HEK293 (cell line): ENCODE measurements at regions not wholly inside any gene's neighbourhood (a gene's known extent, or its start where the extent isn't known, plus 50 kb on each side); places are given as distances from the start of the nearest gene placed in this dataset.

Experiments
- CTCF ChIA-PET: fragments of 350-600 bp; formaldehyde crosslinking; extraction: SDS; loops from one replicate; lab custom pipeline; 2021; ENCODE audit warnings: antibody characterized with exemption; lab: Yijun Ruan, JAX
- POLR2A ChIA-PET: fragments of 300-600 bp; formaldehyde crosslinking; extraction: SDS; loops from one replicate; lab custom pipeline; 2020; ENCODE audit warnings: antibody characterized with exemption, inconsistent platforms; lab: Yijun Ruan, JAX
- H3K27ac ChIP-seq: fragments of 200-500 bp; sonication (Bioruptor generic); 2 replicates; pipeline ENCODE4 v1.5.1; 2014; ENCODE audit warnings: low read depth, low read length, control low read depth, inconsistent platforms; ENCODE audit errors: extremely low read depth
- H3K36me3 ChIP-seq, 2 experiments: fragments of 200-500 bp in 1 of 2; sonication (Bioruptor generic) in 1 of 2; 1 replicate in 1 of 2; 2 replicates in 1 of 2; pipeline ENCODE4 v1.5.1; 2014 to 2017; ENCODE audit warnings: inconsistent platforms in 2 of 2, low read length in 2 of 2; ENCODE audit not compliant: control insufficient read depth in 2 of 2, insufficient read depth in 1 of 2
- H3K4me1 ChIP-seq: fragments of 200-500 bp; sonication (Bioruptor generic); 2 replicates; pipeline ENCODE4 v1.5.1; 2014; ENCODE audit warnings: mild to moderate bottlenecking, low read length, inconsistent platforms; ENCODE audit not compliant: control insufficient read depth, insufficient read depth
- H3K4me3 ChIP-seq: 2 replicates; pipeline ENCODE4 v1.5.1; 2011; ENCODE audit warnings: low read depth, mild to moderate bottlenecking, control low read depth, low read length, moderate library complexity
- H3K9me3 ChIP-seq: fragments of 200-500 bp; sonication (Bioruptor generic); 2 replicates; pipeline ENCODE4 v1.5.1; 2014; ENCODE audit warnings: low read depth, low read length, inconsistent platforms; ENCODE audit not compliant: control insufficient read depth, insufficient read depth
- GLIS1 ChIP-seq: fragments of 450-650 bp; formaldehyde crosslinking; IDR thresholded peaks from 2 replicates; pipeline ENCODE4 v1.5.1; 2016; ENCODE audit warnings: missing biosample characterization, missing genetic modification characterization
- KLF7 ChIP-seq: fragments of 450-650 bp; formaldehyde crosslinking; IDR thresholded peaks from 2 replicates; pipeline ENCODE4 v1.5.1; 2016; ENCODE audit warnings: missing biosample characterization, missing genetic modification characterization, borderline replicate concordance
- SP7 ChIP-seq: fragments of 450-650 bp; formaldehyde crosslinking; IDR thresholded peaks from 2 replicates; pipeline ENCODE4 v1.5.1; 2016; ENCODE audit warnings: missing biosample characterization, missing genetic modification characterization
- ZBTB1 ChIP-seq: fragments of 450-650 bp; formaldehyde crosslinking; IDR thresholded peaks from 2 replicates; pipeline ENCODE4 v1.5.1; 2016; ENCODE audit warnings: missing biosample characterization, missing genetic modification characterization
- ZBTB20 ChIP-seq: fragments of 450-650 bp; formaldehyde crosslinking; IDR thresholded peaks from 2 replicates; pipeline ENCODE4 v1.5.1; 2016; ENCODE audit warnings: missing biosample characterization, missing genetic modification characterization
- ZBTB49 ChIP-seq: fragments of 450-650 bp; formaldehyde crosslinking; IDR thresholded peaks from 2 replicates; pipeline ENCODE4 v1.5.1; 2016; ENCODE audit warnings: missing biosample characterization, missing genetic modification characterization, low read depth
- ZNF140 ChIP-seq: fragments of 450-650 bp; formaldehyde crosslinking; IDR thresholded peaks from 2 replicates; pipeline ENCODE4 v1.5.1; 2016; ENCODE audit warnings: missing biosample characterization, missing genetic modification characterization
- ZNF292 ChIP-seq: fragments of 450-650 bp; formaldehyde crosslinking; IDR thresholded peaks from 2 replicates; pipeline ENCODE4 v1.5.1; 2016; ENCODE audit warnings: low read depth, missing biosample characterization, missing genetic modification characterization, borderline replicate concordance
- ZNF404 ChIP-seq: fragments of 450-650 bp; formaldehyde crosslinking; IDR thresholded peaks from 2 replicates; pipeline ENCODE4 v1.5.1; 2017; ENCODE audit warnings: missing biosample characterization, missing genetic modification characterization
- ZNF449 ChIP-seq: fragments of 450-650 bp; formaldehyde crosslinking; IDR thresholded peaks from 2 replicates; pipeline ENCODE4 v1.5.1; 2017; ENCODE audit warnings: missing biosample characterization, mild to moderate bottlenecking, missing genetic modification characterization, moderate library complexity
- ZNF501 ChIP-seq: fragments of 450-650 bp; formaldehyde crosslinking; IDR thresholded peaks from 2 replicates; pipeline ENCODE4 v1.5.1; 2016; ENCODE audit warnings: missing biosample characterization, missing genetic modification characterization
- ZNF571 ChIP-seq: fragments of 450-650 bp; formaldehyde crosslinking; IDR thresholded peaks from 2 replicates; pipeline ENCODE4 v1.5.0; 2017; ENCODE audit warnings: missing biosample characterization, missing genetic modification characterization
- ZNF596 ChIP-seq: fragments of 450-650 bp; IDR thresholded peaks from 2 replicates; pipeline ENCODE4 v1.5.0; 2018; ENCODE audit warnings: missing biosample characterization, mild to moderate bottlenecking, missing genetic modification characterization, moderate library complexity
- ZNF610 ChIP-seq: fragments of 450-650 bp; formaldehyde crosslinking; IDR thresholded peaks from 2 replicates; pipeline ENCODE4 v1.5.1; 2016; ENCODE audit warnings: missing biosample characterization, missing genetic modification characterization, borderline replicate concordance
- ZNF645 ChIP-seq: fragments of 450-650 bp; formaldehyde crosslinking; IDR thresholded peaks from 2 replicates; pipeline ENCODE4; 2016; ENCODE audit warnings: missing biosample characterization, missing genetic modification characterization
- ZNF677 ChIP-seq: fragments of 450-650 bp; IDR thresholded peaks from 2 replicates; pipeline ENCODE4 v1.5.0; 2018; ENCODE audit warnings: missing biosample characterization, mild to moderate bottlenecking, missing genetic modification characterization, moderate library complexity
- ZNF792 ChIP-seq: fragments of 450-650 bp; formaldehyde crosslinking; IDR thresholded peaks from 2 replicates; pipeline ENCODE4 v1.5.1; 2016; ENCODE audit warnings: missing biosample characterization, missing genetic modification characterization
- ZSCAN16 ChIP-seq: fragments of 450-650 bp; formaldehyde crosslinking; IDR thresholded peaks from 2 replicates; pipeline ENCODE4 v1.5.1; 2016; ENCODE audit warnings: missing biosample characterization, missing genetic modification characterization
- ZSCAN4 ChIP-seq: fragments of 450-650 bp; formaldehyde crosslinking; IDR thresholded peaks from 2 replicates; pipeline ENCODE4 v1.5.1; 2017; ENCODE audit warnings: missing biosample characterization, missing genetic modification characterization

- CTCF ChIA-PET = no interaction called here
Observed at GRCh38 chr7:136677471-136678365, 190.7 kb upstream of the CHRM2 start.

GRCh38 chr7:136667584-136667983 is 200.9 kb upstream of the CHRM2 start:
- POLR2A ChIA-PET = no interaction called here
- H3K36me3 ChIP-seq = no peaks in the 10 kb centered on the region
- no peak overlapping the region for H3K4me3 ChIP-seq
- TF ChIP-seq ZBTB49 = no peak
- TF ChIP-seq ZNF792 (tag by site-specific recombination) = no peak
- TF ChIP-seq ZNF610 (tag by site-specific recombination) = no peak
- no peak overlapping the region for H3K27ac ChIP-seq
- H3K9me3 ChIP-seq = no peaks in the 10 kb centered on the region
- CTCF ChIA-PET = no interaction called here
- H3K4me1 ChIP-seq = no peaks in the 10 kb centered on the region

More at GRCh38 chr7:136677471-136678365, 190.7 kb upstream of the CHRM2 start:
- POLR2A ChIA-PET = no interaction called here
- no peaks in the 10 kb centered on the region for H3K4me1 ChIP-seq
- no peak overlapping the region for H3K27ac ChIP-seq
- H3K4me3 ChIP-seq = no peak overlapping the region
- TF ChIP-seq KLF7 (tag by site-specific recombination) (no peak), ZNF140 (tag by site-specific recombination) (no peak), ZSCAN16 (tag by site-specific recombination) (no peak)
- TF ChIP-seq, all 188 proteins: peak for 0
- H3K9me3 ChIP-seq = no peaks in the 10 kb centered on the region
- no peaks in the 10 kb centered on the region for H3K36me3 ChIP-seq

- no peaks in the 10 kb centered on the region for H3K36me3 ChIP-seq
- no peaks in the 10 kb centered on the region for H3K9me3 ChIP-seq
- CTCF ChIA-PET = interaction anchor here (0.7 kb wide), 2 partner anchors 388 to 599 kb away, joined by 3 read pairs; no protein-coding TSS in a partner anchor
- no peaks in the 10 kb centered on the region for H3K4me1 ChIP-seq
- H3K27ac ChIP-seq = no peak overlapping the region
- H3K4me3 ChIP-seq = no peak overlapping the region
- POLR2A ChIA-PET = no interaction called here
- no peak for TF ChIP-seq ZBTB20
- TF ChIP-seq ZNF677 (tag by site-specific recombination) = no peak
- TF ChIP-seq ZNF571 (tag by site-specific recombination) = no peak
- no peak for TF ChIP-seq ZNF645 (tag by site-specific recombination)
- TF ChIP-seq ZNF596 (tag by site-specific recombination) = no peak
Observed at GRCh38 chr7:136665878-136666509, 202.5 kb upstream of the CHRM2 start.

- H3K4me3 ChIP-seq = no peak overlapping the region
- H3K27ac ChIP-seq = no peak overlapping the region
- H3K36me3 ChIP-seq = no peaks in the 10 kb centered on the region
- POLR2A ChIA-PET = no interaction called here
- no peaks in the 10 kb centered on the region for H3K9me3 ChIP-seq
- CTCF ChIA-PET = no interaction called here
- H3K4me1 ChIP-seq = no peaks in the 10 kb centered on the region
- TF ChIP-seq ZNF404 (tag by site-specific recombination) = no peak
- TF ChIP-seq ZNF292 (tag by site-specific recombination) = no peak
- no peak for TF ChIP-seq ZNF449
- no peak for TF ChIP-seq ZNF501 (tag by site-specific recombination)
- no peak for TF ChIP-seq ZSCAN4 (tag by site-specific recombination)
- no peak for TF ChIP-seq SP7 (tag by site-specific recombination)
- TF ChIP-seq ZBTB1 = no peak
- TF ChIP-seq GLIS1 (tag by site-specific recombination) = no peak
Observed at GRCh38 chr7:136664537-136664936, 203.9 kb upstream of the CHRM2 start.
